ENCODE measurements at regions not wholly inside any gene's neighbourhood (a gene's known extent, or its start where the extent isn't known, plus 50 kb on each side); places are given as distances from the start of the nearest gene placed in this dataset.
"Not testable (repeated sequence)": the region's sequence is repeated elsewhere in the genome, so short reads cannot be mapped to it uniquely, and the experiment has no call there.

DNA sequence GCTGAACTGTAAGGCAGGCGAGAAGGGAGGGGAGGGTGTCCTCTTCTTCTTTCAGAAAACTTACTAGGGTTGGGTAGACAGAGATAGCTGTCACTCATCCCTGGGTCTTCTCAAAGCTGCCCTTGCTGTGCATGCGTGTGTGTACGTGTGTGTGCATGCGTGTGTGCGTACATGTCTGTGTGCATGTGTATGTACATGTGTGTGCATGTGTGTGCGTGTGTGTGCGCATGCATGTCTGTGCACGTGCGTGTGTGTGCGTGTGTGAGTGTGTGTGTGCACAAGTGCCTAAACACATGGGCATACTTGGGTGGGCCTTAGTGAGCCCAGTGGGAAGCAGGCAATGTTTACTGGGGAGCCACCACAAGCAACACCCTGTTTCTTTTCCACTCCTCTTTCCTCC lies 154.8 kb upstream of the TNRC6C start:
- Histone ChIP-seq H3K9me3 (no peaks in the 10 kb centered on the region), H3K4me1 (peaks cover 0 to 6% (median 0%) of the 10 kb centered on the region in 4 donors), H3K27me3 (no peaks in the 10 kb centered on the region), H3K4me3 (no peak overlapping the region), H3K27ac (no peak overlapping the region), H3K36me3 (no peaks in the 10 kb centered on the region)
- DNase-seq: no peak
- 91 to 94% methylated on average over 8 to 10 of the region's 10 CpGs for WGBS, 2 donors
- no peak for TF ChIP-seq EP300 (IDR thresholded peaks at IDR 0.05)
- TF ChIP-seq, protein P1, sequence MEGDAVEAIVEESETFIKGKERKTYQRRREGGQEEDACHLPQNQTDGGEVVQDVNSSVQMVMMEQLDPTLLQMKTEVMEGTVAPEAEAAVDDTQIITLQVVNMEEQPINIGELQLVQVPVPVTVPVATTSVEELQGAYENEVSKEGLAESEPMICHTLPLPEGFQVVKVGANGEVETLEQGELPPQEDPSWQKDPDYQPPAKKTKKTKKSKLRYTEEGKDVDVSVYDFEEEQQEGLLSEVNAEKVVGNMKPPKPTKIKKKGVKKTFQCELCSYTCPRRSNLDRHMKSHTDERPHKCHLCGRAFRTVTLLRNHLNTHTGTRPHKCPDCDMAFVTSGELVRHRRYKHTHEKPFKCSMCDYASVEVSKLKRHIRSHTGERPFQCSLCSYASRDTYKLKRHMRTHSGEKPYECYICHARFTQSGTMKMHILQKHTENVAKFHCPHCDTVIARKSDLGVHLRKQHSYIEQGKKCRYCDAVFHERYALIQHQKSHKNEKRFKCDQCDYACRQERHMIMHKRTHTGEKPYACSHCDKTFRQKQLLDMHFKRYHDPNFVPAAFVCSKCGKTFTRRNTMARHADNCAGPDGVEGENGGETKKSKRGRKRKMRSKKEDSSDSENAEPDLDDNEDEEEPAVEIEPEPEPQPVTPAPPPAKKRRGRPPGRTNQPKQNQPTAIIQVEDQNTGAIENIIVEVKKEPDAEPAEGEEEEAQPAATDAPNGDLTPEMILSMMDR (IDR thresholded peaks at IDR 0.05): no peak
- no peak for TF ChIP-seq POLR2AphosphoS5 (IDR thresholded peaks at IDR 0.05)
- TF ChIP-seq POLR2A (IDR thresholded peaks at IDR 0.05): no peak
- no peak for ATAC-seq (ENCODE audit: low FRiP score in 2 of 2)

GRCh38 chr17:77804796-77805426 lies 153.6 kb upstream of the TNRC6C start:
- peaks cover 0 to 6% (median 0%) of the 10 kb centered on the region in 4 donors for H3K4me1 ChIP-seq
- 80 to 89% methylated on average over 21 of the region's 21 CpGs for WGBS, 2 donors

GRCh38 chr17:77805970-77806369 lies 152.5 kb upstream of the TNRC6C start:
- not testable (repeated sequence) for H3K36me3 ChIP-seq; H3K27me3 ChIP-seq; DNase-seq; ATAC-seq (ENCODE audit: low FRiP score in 2 of 2); H3K27ac ChIP-seq; H3K4me3 ChIP-seq; H3K4me1 ChIP-seq; H3K9me3 ChIP-seq
- WGBS, 2 donors: 82 to 87% methylated on average over 6 of the region's 6 CpGs

More at GRCh38 chr17:77804796-77805426, 153.6 kb upstream of the TNRC6C start:
- Histone ChIP-seq H3K27me3 (no peaks in the 10 kb centered on the region), H3K36me3 (no peaks in the 10 kb centered on the region), H3K27ac (no peak overlapping the region), H3K4me3 (no peak overlapping the region), H3K9me3 (no peaks in the 10 kb centered on the region)
- ATAC-seq (ENCODE audit: low FRiP score in 2 of 2) (no peak), DNase-seq (no peak)
- TF ChIP-seq POLR2AphosphoS5 (IDR thresholded peaks at IDR 0.05) (no peak), EP300 (IDR thresholded peaks at IDR 0.05) (no peak), POLR2A (IDR thresholded peaks at IDR 0.05) (no peak)
- TF ChIP-seq, protein P1 (IDR thresholded peaks at IDR 0.05): no peak

GRCh38 chr17:77807051-77807745 lies 151.3 kb upstream of the TNRC6C start:
- WGBS, 2 donors: 79 to 88% methylated on average over 8 to 12 of the region's 12 CpGs

GRCh38 chr17:77807746-77808441 lies 150.6 kb upstream of the TNRC6C start:
- Histone ChIP-seq H3K27ac (no peak overlapping the region), H3K36me3 (no peaks in the 10 kb centered on the region), H3K27me3 (no peaks in the 10 kb centered on the region), H3K4me3 (no peak overlapping the region), H3K4me1 (peaks cover 0 to 12% (median under 1%) of the 10 kb centered on the region in 4 donors), H3K9me3 (no peaks in the 10 kb centered on the region)
- WGBS, 2 donors: 89 to 91% methylated on average over 7 of the region's 7 CpGs
- no peak for ATAC-seq (ENCODE audit: low FRiP score in 2 of 2)
- TF ChIP-seq POLR2AphosphoS5 (IDR thresholded peaks at IDR 0.05) (no peak), POLR2A (IDR thresholded peaks at IDR 0.05) (no peak), EP300 (IDR thresholded peaks at IDR 0.05) (no peak)
- TF ChIP-seq, protein P1 (IDR thresholded peaks at IDR 0.05): no peak
- no peak for DNase-seq

More at GRCh38 chr17:77807051-77807745, 151.3 kb upstream of the TNRC6C start:
- H3K4me1 ChIP-seq: peaks cover 0 to 12% (median 3%) of the 10 kb centered on the region in 4 donors
- DNase-seq (no peak), ATAC-seq (ENCODE audit: low FRiP score in 2 of 2) (no peak)
- no peaks in the 10 kb centered on the region for H3K27me3 ChIP-seq
- TF ChIP-seq, protein P1 (IDR thresholded peaks at IDR 0.05): no peak
- no peak for TF ChIP-seq EP300 (IDR thresholded peaks at IDR 0.05)
- TF ChIP-seq POLR2A (IDR thresholded peaks at IDR 0.05): no peak
- no peak for TF ChIP-seq POLR2AphosphoS5 (IDR thresholded peaks at IDR 0.05)
- H3K36me3 ChIP-seq: no peaks in the 10 kb centered on the region
- H3K4me3 ChIP-seq: no peak overlapping the region
- no peak overlapping the region for H3K27ac ChIP-seq
- no peaks in the 10 kb centered on the region for H3K9me3 ChIP-seq

All from upper lobe of left lung (tissue), 6 donors.